Upper lobe of right lung (tissue), 1 donor: ENCODE measurements at regions not wholly inside any gene's neighbourhood (a gene's known extent, or its start where the extent isn't known, plus 50 kb on each side); places are given as distances from the start of the nearest gene placed in this dataset.

Experiments used
- ATAC-seq: fragments of 200-7000 bp; cut with Tn5 transposase; one replicate; pipeline ENCODE4 v1.9.1; 2020; ENCODE audit warnings: mild to moderate bottlenecking, moderate library complexity
- DNase-seq: peaks from one replicate; pipeline ENCODE4 v3.0.0-alpha.2; 2020
- H3K27ac ChIP-seq: fragments of 200-600 bp; one replicate; pipeline ENCODE4 v1.8.0; 2022
- H3K27me3 ChIP-seq: fragments of 200-600 bp; one replicate; pipeline ENCODE4 v1.8.0; 2022; ENCODE audit warnings: mild to moderate bottlenecking
- H3K36me3 ChIP-seq: fragments of 200-600 bp; one replicate; pipeline ENCODE4 v1.8.0; 2022
- H3K4me1 ChIP-seq: fragments of 200-600 bp; one replicate; pipeline ENCODE4 v1.8.0; 2022
- H3K4me3 ChIP-seq: fragments of 200-600 bp; one replicate; pipeline ENCODE4 v1.8.0; 2022; ENCODE audit warnings: mild to moderate bottlenecking
- H3K9me3 ChIP-seq: fragments of 200-600 bp; one replicate; pipeline ENCODE4 v1.8.0; 2022
- CTCF ChIP-seq: fragments of 200-600 bp; IDR thresholded peaks from one replicate; pipeline ENCODE4 v1.8.0; 2022; ENCODE audit warnings: antibody characterized with exemption
- intact Hi-C: fragments of 100-400 bp; cut with DNase I; formaldehyde crosslinking; loops from one replicate; pipeline ENCODE4 v1.11.0; 2022
- donor health status: DM: no; HTN: yes; CAD: no; lungs with severe emphysema.

GRCh38 chr6:11908436-11909105, 103.5 kb upstream of the HIVEP1 start:
- Histone ChIP-seq H3K36me3 (no peaks in the 10 kb centered on the region), H3K4me3 (no peak overlapping the region), H3K4me1 (no peaks in the 10 kb centered on the region), H3K27me3 (no peaks in the 10 kb centered on the region), H3K27ac (no peak overlapping the region), H3K9me3 (no peaks in the 10 kb centered on the region)
- no peak for DNase-seq
- intact Hi-C loops = no loop called here
- ATAC-seq = no peak
- TF ChIP-seq CTCF = no peak

GRCh38 chr6:11903645-11904044, 108.5 kb upstream of the HIVEP1 start:
- TF ChIP-seq CTCF = no peak
- Histone ChIP-seq H3K4me3 (no peak overlapping the region), H3K4me1 (no peaks in the 10 kb centered on the region), H3K9me3 (no peaks in the 10 kb centered on the region), H3K27me3 (no peaks in the 10 kb centered on the region), H3K36me3 (no peaks in the 10 kb centered on the region), H3K27ac (no peak overlapping the region)
- intact Hi-C loops = no loop called here
- ATAC-seq = no peak
- DNase-seq = no peak

- ATAC-seq (no peak), DNase-seq (no peak)
- Histone ChIP-seq H3K36me3 (no peaks in the 10 kb centered on the region), H3K9me3 (no peaks in the 10 kb centered on the region), H3K4me1 (no peaks in the 10 kb centered on the region), H3K27ac (no peak overlapping the region), H3K27me3 (no peaks in the 10 kb centered on the region), H3K4me3 (no peak overlapping the region)
- intact Hi-C loops = no loop called here
- TF ChIP-seq CTCF = no peak
Observed at GRCh38 chr6:11902527-11902926, 109.6 kb upstream of the HIVEP1 start.

GRCh38 chr6:11900662-11901598, 111.2 kb upstream of the HIVEP1 start:
- no peaks in the 10 kb centered on the region for H3K9me3 ChIP-seq
- H3K27me3 ChIP-seq = no peaks in the 10 kb centered on the region
- peak overlapping the region; percentile 17 for H3K4me3 ChIP-seq
- DNase-seq (no peak), ATAC-seq (peak; percentile 30)
- no peak for TF ChIP-seq CTCF
- intact Hi-C loops = no loop called here
- H3K4me1 ChIP-seq = no peaks in the 10 kb centered on the region
- no peaks in the 10 kb centered on the region for H3K36me3 ChIP-seq
- no peak overlapping the region for H3K27ac ChIP-seq

- intact Hi-C loops = no loop called here
- no peaks in the 10 kb centered on the region for H3K4me1 ChIP-seq
- no peak overlapping the region for H3K27ac ChIP-seq
- ATAC-seq = no peak
- H3K9me3 ChIP-seq = no peaks in the 10 kb centered on the region
- H3K36me3 ChIP-seq = no peaks in the 10 kb centered on the region
- no peaks in the 10 kb centered on the region for H3K27me3 ChIP-seq
- no peak overlapping the region for H3K4me3 ChIP-seq
- no peak for TF ChIP-seq CTCF
- no peak for DNase-seq
Observed at GRCh38 chr6:11899645-11900044, 112.5 kb upstream of the HIVEP1 start.
